Spleen (tissue), 7 donors: ENCODE measurements at regions not wholly inside any gene's neighbourhood (a gene's known extent, or its start where the extent isn't known, plus 50 kb on each side); places are given as distances from the start of the nearest gene placed in this dataset.

ENCODE experiments used
- POLR2A ChIP-seq, 3 donors: fragments of 450-650 bp; IDR thresholded peaks; one replicate each; pipeline ENCODE4 v1.5.1; 2017; ENCODE audit warnings: antibody characterized with exemption in 3 of 3, mild to moderate bottlenecking in 1 of 3
- POLR2AphosphoS5 ChIP-seq, 3 donors: sonication (generic); formaldehyde crosslinking; IDR thresholded peaks; one replicate each; pipeline ENCODE4 v1.5.1; 2017; ENCODE audit warnings: antibody characterized with exemption in 3 of 3
- TF ChIP-seq, protein P1 (sequence below), 11 experiments: fragments of 200-600 bp in 7 of 11; fragments of 450-650 bp in 4 of 11; sonication (generic) in 4 of 11; IDR thresholded peaks in 8 of 11; conservative IDR thresholded peaks in 3 of 11; 1 replicate in 7 of 11; 2 replicates in 4 of 11; pipeline versions ENCODE4 v1.4.0 to v1.8.0; 2016 to 2021; ENCODE audit warnings: antibody characterized with exemption in 11 of 11, inconsistent platforms in 4 of 11, mild to moderate bottlenecking in 1 of 11
- donor health status: DM: no; HTN: no; CAD: no; lungs with moderate emphysema.
- donor health status: DM: no; HTN: no; CAD: no.
- donor health status: DM: no; HTN: no; CAD: no.

DNA sequence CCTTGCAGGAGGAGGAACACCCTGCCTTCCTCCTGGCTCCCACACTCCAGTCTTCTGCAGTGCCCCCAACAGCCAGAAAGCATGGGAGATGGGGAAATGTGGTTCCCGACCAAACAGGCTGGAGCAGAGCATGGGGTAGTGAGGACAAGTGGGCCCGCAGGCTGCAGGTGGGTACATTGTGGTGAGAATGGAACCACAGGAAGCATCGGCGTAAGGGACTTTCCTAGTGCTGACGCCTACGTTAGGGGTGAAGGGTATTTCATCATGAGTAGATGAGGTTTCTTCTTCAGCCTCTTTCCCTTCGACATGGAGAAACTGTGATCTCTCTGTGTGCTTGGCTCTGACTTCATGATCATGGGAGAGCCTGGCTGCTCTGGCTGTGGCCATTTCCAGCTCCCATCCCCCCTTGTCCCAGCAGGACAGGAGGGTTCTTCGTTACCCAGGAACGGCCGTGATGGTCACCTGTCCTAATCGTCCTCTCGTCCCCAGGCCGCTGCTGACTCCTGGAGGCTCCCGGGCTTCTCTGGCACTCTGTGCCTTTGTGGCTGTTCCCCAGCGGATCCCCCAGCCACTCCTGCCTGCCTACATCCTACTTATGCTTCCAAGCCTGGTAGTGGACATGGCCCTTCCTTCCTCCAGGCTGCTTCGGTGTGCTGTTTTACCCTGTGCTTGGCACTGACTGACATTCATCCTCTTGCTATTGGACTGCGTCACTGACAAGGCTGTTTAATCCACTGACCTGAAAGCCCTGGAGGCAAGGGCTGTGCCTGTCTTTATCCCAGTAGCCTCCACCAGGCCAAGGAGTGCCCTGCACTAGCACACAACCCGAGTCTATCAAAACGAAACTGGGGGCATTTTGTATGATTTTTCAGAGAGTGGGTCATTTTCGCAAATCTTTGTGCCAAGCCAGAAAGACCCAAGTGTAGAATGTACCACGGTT lies 65.2 kb upstream of the CECR2 start:
- TF ChIP-seq, protein P1, sequence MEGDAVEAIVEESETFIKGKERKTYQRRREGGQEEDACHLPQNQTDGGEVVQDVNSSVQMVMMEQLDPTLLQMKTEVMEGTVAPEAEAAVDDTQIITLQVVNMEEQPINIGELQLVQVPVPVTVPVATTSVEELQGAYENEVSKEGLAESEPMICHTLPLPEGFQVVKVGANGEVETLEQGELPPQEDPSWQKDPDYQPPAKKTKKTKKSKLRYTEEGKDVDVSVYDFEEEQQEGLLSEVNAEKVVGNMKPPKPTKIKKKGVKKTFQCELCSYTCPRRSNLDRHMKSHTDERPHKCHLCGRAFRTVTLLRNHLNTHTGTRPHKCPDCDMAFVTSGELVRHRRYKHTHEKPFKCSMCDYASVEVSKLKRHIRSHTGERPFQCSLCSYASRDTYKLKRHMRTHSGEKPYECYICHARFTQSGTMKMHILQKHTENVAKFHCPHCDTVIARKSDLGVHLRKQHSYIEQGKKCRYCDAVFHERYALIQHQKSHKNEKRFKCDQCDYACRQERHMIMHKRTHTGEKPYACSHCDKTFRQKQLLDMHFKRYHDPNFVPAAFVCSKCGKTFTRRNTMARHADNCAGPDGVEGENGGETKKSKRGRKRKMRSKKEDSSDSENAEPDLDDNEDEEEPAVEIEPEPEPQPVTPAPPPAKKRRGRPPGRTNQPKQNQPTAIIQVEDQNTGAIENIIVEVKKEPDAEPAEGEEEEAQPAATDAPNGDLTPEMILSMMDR (IDR thresholded peaks at IDR 0.05 in 8 of 11, conservative IDR thresholded peaks at IDR 0.05 in 3 of 11) = no peak
- TF ChIP-seq POLR2A (IDR thresholded peaks at IDR 0.05) (no peak), POLR2AphosphoS5 (IDR thresholded peaks at IDR 0.05) (peak in 1 of 3 donors; percentile 31)
